Gastrocnemius medialis (tissue), 4 donors: ENCODE measurements at regions not wholly inside any gene's neighbourhood (a gene's known extent, or its start where the extent isn't known, plus 50 kb on each side); places are given as distances from the start of the nearest gene placed in this dataset.
"Not testable (repeated sequence)": the region's sequence is repeated elsewhere in the genome, so short reads cannot be mapped to it uniquely, and the experiment has no call there.

ENCODE experiments used
- ATAC-seq, 2 donors: fragments of 150-250 bp; one replicate each; pipeline ENCODE4 v1.9.1; 2016
- DNase-seq, 2 donors: peaks; one replicate each; pipeline ENCODE4 v3.0.0-alpha.2; 2019
- H3K27ac ChIP-seq, 4 donors: fragments of 200-600 bp; sonication (generic); 1 replicate in 1 of 4; 2 replicates in 3 of 4; pipeline ENCODE4 v1.5.1; 2016 to 2018; ENCODE audit warnings: mild to moderate bottlenecking in 2 of 4, moderate library complexity in 1 of 4
- H3K27me3 ChIP-seq, 3 donors: fragments of 200-600 bp; sonication (generic) in 2 of 3; 1 replicate in 1 of 3; 2 replicates in 2 of 3; pipeline versions ENCODE4 v1.5.1 to v1.6.0; 2016 to 2019; ENCODE audit warnings: mild to moderate bottlenecking in 1 of 3, moderate library complexity in 1 of 3
- H3K36me3 ChIP-seq, 2 donors: fragments of 200-600 bp; sonication (generic) in 1 of 2; one replicate each; pipeline ENCODE4 v1.5.1; 2017 to 2018
- H3K4me1 ChIP-seq, 2 donors: fragments of 200-600 bp; sonication (generic) in 1 of 2; one replicate each; pipeline ENCODE4 v1.5.1; 2016 to 2017; ENCODE audit warnings: mild to moderate bottlenecking in 2 of 2
- H3K4me3 ChIP-seq, 4 donors: fragments of 200-600 bp; sonication (generic) in 3 of 4; 1 replicate in 1 of 4; 2 replicates in 3 of 4; pipeline ENCODE4 v1.5.1; 2016 to 2019; ENCODE audit warnings: mild to moderate bottlenecking in 2 of 4
- H3K9me3 ChIP-seq, 3 donors: fragments of 200-600 bp; sonication (generic) in 2 of 3; 1 replicate in 1 of 3; 2 replicates in 2 of 3; pipeline ENCODE4 v1.5.1; 2016 to 2019
- CTCF ChIP-seq, 5 experiments: fragments of 450-650 bp in 3 of 5; fragments of 200-600 bp in 2 of 5; sonication (generic) in 2 of 5; IDR thresholded peaks in 4 of 5; conservative IDR thresholded peaks in 1 of 5; 1 replicate in 4 of 5; 2 replicates in 1 of 5; pipeline ENCODE4 v1.5.1; 2016 to 2019; ENCODE audit warnings: antibody characterized with exemption in 5 of 5, mild to moderate bottlenecking in 3 of 5, moderate library complexity in 3 of 5
- POLR2A ChIP-seq, 2 donors: fragments of 450-650 bp; IDR thresholded peaks; one replicate each; pipeline ENCODE4 v1.6.1; 2017; ENCODE audit warnings: antibody characterized with exemption in 2 of 2, mild to moderate bottlenecking in 2 of 2, moderate library complexity in 2 of 2
- in situ Hi-C, 4 donors: fragments of 200-750 bp; cut with MboI; loops; one replicate each; pipeline versions ENCODE4 v1.15.0 to v1.8.0; 2017; ENCODE audit warnings: low sequenced_read_pairs in 4 of 4
- intact Hi-C: fragments of 100-400 bp; cut with DNase I; formaldehyde crosslinking; loops from one replicate; pipeline ENCODE4 v1.15.1; 2023; ENCODE audit warnings: low total_unique reads

DNA sequence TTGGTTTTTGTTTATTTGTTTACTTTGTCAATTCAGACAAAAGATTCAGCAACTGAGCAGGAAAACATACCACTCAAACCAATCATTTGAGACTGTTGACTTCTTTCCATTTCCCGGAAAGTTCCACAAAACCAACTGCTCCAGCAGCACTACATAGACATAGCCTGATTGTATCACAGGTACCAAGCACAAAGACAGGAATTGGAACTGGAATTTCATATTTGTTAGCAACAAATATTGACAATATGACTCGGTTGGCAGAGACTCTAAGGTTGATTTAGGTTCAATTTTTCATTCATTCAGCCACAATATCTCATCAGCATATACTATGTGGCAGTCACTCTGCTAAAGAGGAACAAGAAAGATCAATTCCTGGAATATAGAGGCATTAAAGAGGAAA, 364.0 kb downstream of the ZIC3 start:
- no peak for DNase-seq
- no peak overlapping the region for H3K27ac ChIP-seq
- in situ Hi-C loops (no loop called here), intact Hi-C loops (no loop called here)
- TF ChIP-seq CTCF (IDR thresholded peaks at IDR 0.05 in 4 of 5, conservative IDR thresholded peaks at IDR 0.05 in 1 of 5) (no peak), POLR2A (IDR thresholded peaks at IDR 0.05) (no peak)
- H3K4me1 ChIP-seq, result no peaks in the 10 kb centered on the region
- H3K4me3 ChIP-seq, result no peak overlapping the region
- no peak for ATAC-seq
- H3K27me3 ChIP-seq, result no peaks in the 10 kb centered on the region
- no peaks in the 10 kb centered on the region for H3K9me3 ChIP-seq
- H3K36me3 ChIP-seq, result no peaks in the 10 kb centered on the region

DNA sequence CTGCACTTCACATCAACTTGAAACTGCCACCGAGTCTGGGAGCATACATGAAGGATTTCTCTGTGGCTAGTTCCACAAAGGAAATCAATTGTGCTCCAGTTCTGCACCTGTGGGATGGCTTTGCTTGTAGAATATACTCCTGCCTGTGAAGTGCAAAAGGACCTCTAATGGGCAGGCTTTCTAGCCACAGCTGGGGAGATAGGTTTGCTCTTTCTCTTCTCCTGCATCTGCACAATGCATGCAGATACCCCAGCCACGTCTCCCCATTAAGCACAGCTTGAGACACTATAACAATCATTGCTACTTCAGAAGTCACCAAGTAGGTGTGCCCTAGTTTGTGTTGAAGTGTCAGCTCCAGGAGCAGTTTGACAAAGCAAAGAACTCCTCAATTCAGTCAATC, 364.6 kb downstream of the ZIC3 start:
- H3K27me3 ChIP-seq, result no peaks in the 10 kb centered on the region
- in situ Hi-C loops (no loop called here), intact Hi-C loops (no loop called here)
- TF ChIP-seq CTCF (IDR thresholded peaks at IDR 0.05 in 4 of 5, conservative IDR thresholded peaks at IDR 0.05 in 1 of 5) (no peak), POLR2A (IDR thresholded peaks at IDR 0.05) (no peak)
- H3K4me1 ChIP-seq, result no peaks in the 10 kb centered on the region
- no peaks in the 10 kb centered on the region for H3K9me3 ChIP-seq
- DNase-seq, result no peak
- H3K36me3 ChIP-seq, result no peaks in the 10 kb centered on the region
- no peak overlapping the region for H3K4me3 ChIP-seq
- H3K27ac ChIP-seq, result no peak overlapping the region
- no peak for ATAC-seq

GRCh38 chrX:137934214-137934613, 368.3 kb downstream of the ZIC3 start:
- H3K36me3 ChIP-seq, H3K27me3 ChIP-seq, ATAC-seq, H3K9me3 ChIP-seq, DNase-seq, H3K27ac ChIP-seq, in situ Hi-C loops, H3K4me3 ChIP-seq, intact Hi-C loops, H3K4me1 ChIP-seq: not testable (repeated sequence)

- H3K27me3 ChIP-seq, H3K27ac ChIP-seq, H3K9me3 ChIP-seq, ATAC-seq, intact Hi-C loops, H3K4me1 ChIP-seq, H3K4me3 ChIP-seq, H3K36me3 ChIP-seq, DNase-seq, in situ Hi-C loops: not testable (repeated sequence)
Observed at GRCh38 chrX:137934887-137935286, 369.0 kb downstream of the ZIC3 start.

GRCh38 chrX:137945470-137945869, 379.5 kb downstream of the ZIC3 start:
- Histone ChIP-seq H3K4me1 (no peaks in the 10 kb centered on the region), H3K27ac (no peak overlapping the region), H3K27me3 (no peaks in the 10 kb centered on the region), H3K36me3 (no peaks in the 10 kb centered on the region), H3K4me3 (no peak overlapping the region), H3K9me3 (no peaks in the 10 kb centered on the region)
- no peak for DNase-seq
- TF ChIP-seq POLR2A (IDR thresholded peaks at IDR 0.05), result no peak
- TF ChIP-seq CTCF (IDR thresholded peaks at IDR 0.05 in 4 of 5, conservative IDR thresholded peaks at IDR 0.05 in 1 of 5), result no peak
- no peak for ATAC-seq
- intact Hi-C loops (no loop called here), in situ Hi-C loops (no loop called here)

DNA sequence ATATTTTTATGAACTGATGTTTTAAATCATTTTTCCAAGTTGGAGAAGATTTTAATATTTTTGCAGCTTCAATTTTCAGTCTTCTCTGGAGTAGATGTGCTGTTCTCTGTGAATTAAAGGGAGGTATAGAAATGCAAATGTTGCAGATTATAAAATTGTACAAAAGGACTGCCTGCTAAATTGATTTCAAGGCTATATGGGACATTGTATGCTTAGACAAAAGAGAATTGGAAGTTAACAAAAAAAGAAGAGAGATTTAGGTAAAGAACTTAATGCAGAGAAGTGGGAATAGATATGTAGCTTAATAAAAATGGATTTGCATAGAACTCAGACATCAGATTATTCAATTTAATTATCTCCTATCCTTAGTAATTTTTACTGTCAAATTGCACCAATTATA, 403.3 kb downstream of the ZIC3 start:
- Histone ChIP-seq H3K4me1 (no peaks in the 10 kb centered on the region), H3K9me3 (no peaks in the 10 kb centered on the region), H3K27me3 (no peaks in the 10 kb centered on the region), H3K4me3 (no peak overlapping the region), H3K27ac (no peak overlapping the region), H3K36me3 (no peaks in the 10 kb centered on the region)
- in situ Hi-C loops (no loop called here), intact Hi-C loops (no loop called here)
- no peak for TF ChIP-seq CTCF (IDR thresholded peaks at IDR 0.05 in 4 of 5, conservative IDR thresholded peaks at IDR 0.05 in 1 of 5)
- TF ChIP-seq POLR2A (IDR thresholded peaks at IDR 0.05), result no peak
- no peak for ATAC-seq
- DNase-seq, result no peak
